GM12873 (cell line): ENCODE measurements at regions not wholly inside any gene's neighbourhood (a gene's known extent, or its start where the extent isn't known, plus 50 kb on each side); places are given as distances from the start of the nearest gene placed in this dataset.

Source experiments
- CTCF ChIP-seq: IDR thresholded peaks from 2 replicates; pipeline ENCODE4 v1.5.1; 2012; ENCODE audit warnings: low read depth, mild to moderate bottlenecking, moderate library complexity, low read length, control low read depth; ENCODE audit not compliant: insufficient read depth; ENCODE audit errors: missing control alignments

DNA sequence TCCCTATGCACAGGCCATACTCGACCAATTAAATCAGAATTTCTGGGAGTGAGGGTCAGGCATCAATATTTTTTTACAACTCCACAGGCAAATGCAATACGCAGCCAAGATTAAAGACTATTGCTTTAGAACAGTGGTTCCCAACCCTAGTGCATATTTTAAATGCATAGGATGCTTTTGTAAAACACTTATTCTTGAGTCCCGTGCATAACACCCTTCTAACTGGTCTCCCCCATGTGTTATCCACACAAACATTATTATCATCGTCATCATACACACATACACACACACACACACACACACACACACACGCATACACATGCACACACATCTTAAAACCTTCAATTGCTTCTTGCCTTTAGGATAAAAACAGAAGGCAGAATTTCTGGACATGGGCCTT is 145.0 kb upstream of the PELI1 start:
- TF ChIP-seq CTCF = no peak

DNA sequence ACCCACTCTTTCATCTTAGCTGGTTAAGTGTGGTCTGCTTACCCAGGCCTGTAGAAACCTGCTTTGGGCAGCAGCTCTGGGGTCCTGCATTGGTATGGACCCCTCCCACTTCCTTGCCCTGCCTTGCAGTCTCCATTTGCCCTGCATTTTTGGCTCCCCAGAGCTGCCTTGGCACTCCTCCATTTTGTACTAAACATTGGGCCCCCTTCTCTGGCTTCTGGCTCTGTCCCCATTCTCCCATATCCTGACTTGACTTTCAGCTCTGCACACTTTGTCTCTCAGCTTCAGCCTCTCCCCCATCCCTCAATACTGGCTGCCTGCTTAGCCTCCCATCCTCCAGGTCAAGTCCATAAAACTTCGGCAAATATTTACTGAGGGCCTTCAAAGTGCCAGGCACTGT is 145.5 kb upstream of the PELI1 start:
- no peak for TF ChIP-seq CTCF

GRCh38 chr2:64291181-64291580 is 147.0 kb upstream of the PELI1 start:
- no peak for TF ChIP-seq CTCF

- TF ChIP-seq CTCF = no peak
These were observed 151.3 kb upstream of the PELI1 start for GRCh38 chr2:64295326-64296139.

- TF ChIP-seq CTCF = no peak
These were observed 151.9 kb upstream of the PELI1 start for GRCh38 chr2:64296140-64296480.

DNA sequence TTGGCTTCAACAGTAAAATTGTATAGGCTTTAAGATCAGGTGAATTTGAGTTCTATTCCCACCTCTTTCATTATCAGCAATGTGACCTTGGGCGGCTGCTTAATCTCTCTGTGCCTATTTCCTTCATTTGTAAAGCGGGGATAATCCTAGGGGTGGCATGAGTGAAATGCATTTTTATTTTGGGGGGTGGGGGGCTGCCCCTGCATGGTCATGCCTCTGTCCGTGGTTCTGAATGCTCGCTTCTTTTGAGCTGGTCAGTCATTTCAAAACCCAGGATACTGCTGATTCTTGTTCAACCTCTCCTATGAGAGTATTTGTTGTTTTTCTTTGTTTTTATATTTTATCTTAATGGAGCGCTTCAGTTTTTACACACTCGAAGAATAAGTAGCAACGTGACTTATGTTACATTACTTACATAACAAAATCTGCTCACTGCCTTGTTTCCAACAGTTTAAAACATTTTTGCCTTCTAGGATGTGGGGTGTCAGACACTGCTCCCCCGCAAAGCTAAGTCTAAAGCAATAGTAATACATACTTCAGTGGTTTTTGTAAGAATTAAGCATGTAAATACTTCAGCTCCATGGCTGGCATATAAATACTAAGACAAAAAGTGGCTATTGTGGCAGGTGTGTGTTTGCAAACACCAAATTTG is 152.6 kb upstream of the PELI1 start:
- no peak for TF ChIP-seq CTCF

DNA sequence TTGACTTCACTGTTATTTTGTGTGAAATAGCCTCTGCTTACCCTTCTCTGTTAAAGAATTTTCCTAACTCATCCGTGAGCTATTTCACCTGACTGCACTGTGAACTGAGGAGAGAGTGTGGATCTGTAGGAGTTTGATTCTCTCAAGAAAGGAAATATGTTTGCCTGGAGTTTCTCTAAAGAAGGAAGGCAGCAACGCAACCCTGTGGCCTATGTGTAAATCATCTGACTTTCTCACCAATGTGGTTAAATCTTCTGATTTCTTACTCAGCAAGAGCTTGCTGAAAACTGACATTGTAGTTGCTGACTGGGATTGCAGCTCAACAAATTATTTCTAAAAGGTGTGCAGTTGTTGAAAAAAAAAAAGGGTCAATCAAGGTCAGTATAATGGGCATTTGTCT is 153.9 kb upstream of the PELI1 start:
- no peak for TF ChIP-seq CTCF
